B cell (primary cell): ENCODE measurements at regions not wholly inside any gene's neighbourhood (a gene's known extent, or its start where the extent isn't known, plus 50 kb on each side); places are given as distances from the start of the nearest gene placed in this dataset.

Source experiments
- ATAC-seq: fragments of 200-7000 bp; cut with Tn5 transposase; one replicate; pipeline ENCODE4 v1.10.0; 2021; ENCODE audit warnings: low read depth, mild to moderate bottlenecking, moderate number of reproducible peaks, moderate library complexity
- CTCF ChIA-PET: fragments of 350-600 bp; sonication (Branson Sonifier 250); formaldehyde crosslinking; loops from one replicate; lab custom pipeline; 2021; ENCODE audit warnings: antibody characterized with exemption, inconsistent platforms; lab: Charles Lee
- POLR2A ChIA-PET: fragments of 350-600 bp; sonication (Branson Sonifier 250); formaldehyde crosslinking; loops from one replicate; lab custom pipeline; 2021; ENCODE audit warnings: antibody characterized with exemption; lab: Charles Lee
- DNase-seq: peaks from one replicate; pipeline ENCODE4 v3.0.0; 2013
- H2AFZ ChIP-seq: 2 replicates; pipeline ENCODE4 v1.6.1; 2012; ENCODE audit warnings: mild to moderate bottlenecking, low read depth, low read length; ENCODE audit not compliant: insufficient read depth, poor library complexity, severe bottlenecking
- H3K27ac ChIP-seq, 2 donors: 1 replicate in 1 of 2; 2 replicates in 1 of 2; pipeline ENCODE4 v1.5.1; 2012 to 2013; ENCODE audit warnings: low read length in 2 of 2, mild to moderate bottlenecking in 2 of 2, moderate library complexity in 1 of 2
- H3K27me3 ChIP-seq, 4 experiments: fragments of 200-600 bp in 1 of 4; sonication (generic) in 1 of 4; replicated peaks in 1 of 4; 1 replicate in 2 of 4; 2 replicates in 2 of 4; pipeline versions ENCODE4 v1.6.1 to v1.7.0; 2013 to 2016; ENCODE audit warnings: low read length in 3 of 4, mild to moderate bottlenecking in 2 of 4, mixed read lengths in 1 of 4, moderate library complexity in 1 of 4; ENCODE audit not compliant: insufficient read depth in 4 of 4, control insufficient read depth in 3 of 4; ENCODE audit errors: control extremely low read depth in 1 of 4
- H3K36me3 ChIP-seq, 2 experiments: replicated peaks in 1 of 2; 1 replicate in 1 of 2; 2 replicates in 1 of 2; pipeline versions ENCODE4 v1.6.1 to v1.7.1; 2013; ENCODE audit warnings: low read length in 1 of 2; ENCODE audit not compliant: insufficient read depth in 2 of 2, control insufficient read depth in 1 of 2; ENCODE audit errors: control extremely low read depth in 1 of 2, extremely low read depth in 1 of 2
- H3K4me1 ChIP-seq, 2 donors: fragments of 200-600 bp in 1 of 2; sonication (generic) in 1 of 2; 1 replicate in 1 of 2; 2 replicates in 1 of 2; pipeline versions ENCODE4 v1.5.1 to v1.6.1; 2013 to 2017; ENCODE audit warnings: low read length in 2 of 2; ENCODE audit not compliant: control insufficient read depth in 2 of 2, insufficient read depth in 2 of 2
- H3K4me2 ChIP-seq: replicated peaks from 2 replicates; pipeline ENCODE3; 2012; ENCODE audit warnings: mild to moderate bottlenecking, low read depth, low read length; ENCODE audit not compliant: poor library complexity, severe bottlenecking
- H3K4me3 ChIP-seq, 5 experiments: fragments of 200-600 bp in 1 of 5; sonication (generic) in 1 of 5; 1 replicate in 3 of 5; 2 replicates in 2 of 5; pipeline versions ENCODE4 v1.5.1 to v1.7.0; 2011 to 2016; ENCODE audit warnings: low read length in 4 of 5, mild to moderate bottlenecking in 4 of 5, low read depth in 2 of 5, control low read depth in 1 of 5, moderate library complexity in 1 of 5; ENCODE audit not compliant: insufficient read depth in 1 of 5; ENCODE audit errors: control extremely low read depth in 1 of 5, extremely low read depth in 1 of 5
- H3K79me2 ChIP-seq: fragments of 200-600 bp; sonication (generic); one replicate; pipeline ENCODE4 v1.6.0; 2016; ENCODE audit warnings: low read length; ENCODE audit not compliant: control insufficient read depth, insufficient read depth
- H3K9ac ChIP-seq: fragments of 200-600 bp; sonication (generic); 2 replicates; pipeline ENCODE4 v1.6.1; 2017; ENCODE audit warnings: mild to moderate bottlenecking, low read length, moderate library complexity
- H3K9me3 ChIP-seq, 3 donors: one replicate each; pipeline versions ENCODE4 v1.6.1 to v1.7.1; 2013; ENCODE audit warnings: low read length in 2 of 3; ENCODE audit not compliant: control insufficient read depth in 2 of 3, insufficient read depth in 1 of 3; ENCODE audit errors: control extremely low read depth in 1 of 3
- H4K20me1 ChIP-seq: 2 replicates; pipeline ENCODE4 v1.6.0; 2012; ENCODE audit warnings: mild to moderate bottlenecking, low read length; ENCODE audit not compliant: insufficient read depth, control insufficient read depth, poor library complexity, severe bottlenecking
- H3K27ac Mint-ChIP-seq: one replicate; pipeline ENCODE4 v1.8.0; 2021; ENCODE audit warnings: mixed read lengths
- H3K27me3 Mint-ChIP-seq: one replicate; pipeline ENCODE4 v1.8.0; 2021; ENCODE audit warnings: mixed read lengths
- H3K4me1 Mint-ChIP-seq: one replicate; pipeline ENCODE4 v1.8.0; 2021; ENCODE audit warnings: mixed read lengths
- H3K4me3 Mint-ChIP-seq: one replicate; pipeline ENCODE4 v1.8.0; 2021; ENCODE audit warnings: mixed read lengths
- H3K9me3 Mint-ChIP-seq: one replicate; pipeline ENCODE4 v1.8.0; 2022; ENCODE audit warnings: mixed read lengths; ENCODE audit not compliant: insufficient read depth
- EZH2 ChIP-seq: IDR thresholded peaks from 2 replicates; pipeline ENCODE4 v1.6.1; 2012; ENCODE audit warnings: borderline replicate concordance, low read depth, mild to moderate bottlenecking, moderate library complexity, low read length; ENCODE audit not compliant: insufficient read depth, poor library complexity, severe bottlenecking
- WGBS: methylation state at CpG from one replicate; pipeline ENCODE4 v1.1.5; 2013; ENCODE audit warnings: missing lambda C conversion rate; ENCODE audit not compliant: insufficient coverage; 5-methylcytosine and 5-hydroxymethylcytosine counted together
- intact Hi-C: fragments of 100-400 bp; cut with micrococcal nuclease; formaldehyde crosslinking; loops from one replicate; pipeline ENCODE4 v1.10.0; 2022
- TF ChIP-seq, protein P1 (sequence below): fragments of 200-600 bp; IDR thresholded peaks from one replicate; pipeline ENCODE4 v1.8.0; 2022; ENCODE audit warnings: antibody characterized with exemption, mild to moderate bottlenecking

DNA sequence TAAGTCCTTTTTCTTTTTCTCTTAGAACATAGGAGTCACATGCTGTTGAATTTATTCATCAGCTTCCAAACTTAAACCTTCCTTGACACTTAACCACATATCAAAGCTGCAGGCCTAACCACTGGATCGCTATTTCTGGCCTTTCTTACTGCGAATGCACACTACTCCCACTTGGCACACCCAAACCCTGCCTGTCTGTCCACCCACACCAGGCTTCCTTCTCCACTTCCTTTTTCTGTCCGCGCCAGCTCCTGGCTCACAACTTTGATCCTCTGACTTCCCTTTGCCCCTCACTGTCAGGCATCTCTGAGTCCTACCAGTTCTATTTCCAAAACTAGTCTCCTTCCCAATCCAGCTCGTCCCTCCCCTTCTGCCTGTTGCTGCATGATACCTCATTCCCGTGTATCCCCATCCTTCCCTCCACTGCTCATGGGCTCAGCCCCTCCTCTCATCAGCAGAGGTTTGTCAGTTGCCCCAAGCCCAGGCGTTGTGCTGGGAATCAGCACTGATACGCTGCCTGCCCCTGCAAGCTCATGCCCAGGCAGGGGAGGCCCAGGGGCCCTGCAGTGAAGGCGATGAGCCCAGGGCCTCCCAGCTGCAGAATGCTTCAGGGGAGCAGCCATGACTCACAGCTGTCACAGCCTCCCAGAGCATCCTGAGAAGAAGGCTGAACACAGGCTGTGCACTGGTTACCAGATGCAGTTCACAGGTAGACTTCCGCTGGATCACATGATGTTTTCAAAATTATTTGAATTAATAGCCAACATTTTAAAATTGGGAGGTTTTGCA lies 179.8 kb downstream of the KATNIP start:
- H3K27me3 Mint-ChIP-seq, result no peaks in the 10 kb centered on the region
- WGBS, result 38% methylated on average over 9 of the region's 10 CpGs
- H3K4me3 Mint-ChIP-seq, result no peak overlapping the region
- Histone ChIP-seq H3K79me2 (no peaks in the 10 kb centered on the region), H3K9ac (no peak overlapping the region), H3K4me2 (no peak overlapping the region), H3K9me3 (no peaks in the 10 kb centered on the region), H3K36me3 (peaks cover 0 to 3% of the 10 kb centered on the region in 2 experiments), H3K27ac (no peak overlapping the region), H3K4me3 (no peak overlapping the region), H4K20me1 (no peaks in the 10 kb centered on the region), H2AFZ (no peak overlapping the region), H3K4me1 (no peaks in the 10 kb centered on the region), H3K27me3 (no peaks in the 10 kb centered on the region)
- H3K9me3 Mint-ChIP-seq, result no peaks in the 10 kb centered on the region
- no peak for TF ChIP-seq EZH2
- TF ChIP-seq, protein P1, sequence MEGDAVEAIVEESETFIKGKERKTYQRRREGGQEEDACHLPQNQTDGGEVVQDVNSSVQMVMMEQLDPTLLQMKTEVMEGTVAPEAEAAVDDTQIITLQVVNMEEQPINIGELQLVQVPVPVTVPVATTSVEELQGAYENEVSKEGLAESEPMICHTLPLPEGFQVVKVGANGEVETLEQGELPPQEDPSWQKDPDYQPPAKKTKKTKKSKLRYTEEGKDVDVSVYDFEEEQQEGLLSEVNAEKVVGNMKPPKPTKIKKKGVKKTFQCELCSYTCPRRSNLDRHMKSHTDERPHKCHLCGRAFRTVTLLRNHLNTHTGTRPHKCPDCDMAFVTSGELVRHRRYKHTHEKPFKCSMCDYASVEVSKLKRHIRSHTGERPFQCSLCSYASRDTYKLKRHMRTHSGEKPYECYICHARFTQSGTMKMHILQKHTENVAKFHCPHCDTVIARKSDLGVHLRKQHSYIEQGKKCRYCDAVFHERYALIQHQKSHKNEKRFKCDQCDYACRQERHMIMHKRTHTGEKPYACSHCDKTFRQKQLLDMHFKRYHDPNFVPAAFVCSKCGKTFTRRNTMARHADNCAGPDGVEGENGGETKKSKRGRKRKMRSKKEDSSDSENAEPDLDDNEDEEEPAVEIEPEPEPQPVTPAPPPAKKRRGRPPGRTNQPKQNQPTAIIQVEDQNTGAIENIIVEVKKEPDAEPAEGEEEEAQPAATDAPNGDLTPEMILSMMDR, result no peak
- no peak for DNase-seq
- POLR2A ChIA-PET, result no interaction called here
- H3K4me1 Mint-ChIP-seq, result no peaks in the 10 kb centered on the region
- intact Hi-C loops, result no loop called here
- CTCF ChIA-PET, result no interaction called here
- ATAC-seq, result no peak
- H3K27ac Mint-ChIP-seq, result no peak overlapping the region

DNA sequence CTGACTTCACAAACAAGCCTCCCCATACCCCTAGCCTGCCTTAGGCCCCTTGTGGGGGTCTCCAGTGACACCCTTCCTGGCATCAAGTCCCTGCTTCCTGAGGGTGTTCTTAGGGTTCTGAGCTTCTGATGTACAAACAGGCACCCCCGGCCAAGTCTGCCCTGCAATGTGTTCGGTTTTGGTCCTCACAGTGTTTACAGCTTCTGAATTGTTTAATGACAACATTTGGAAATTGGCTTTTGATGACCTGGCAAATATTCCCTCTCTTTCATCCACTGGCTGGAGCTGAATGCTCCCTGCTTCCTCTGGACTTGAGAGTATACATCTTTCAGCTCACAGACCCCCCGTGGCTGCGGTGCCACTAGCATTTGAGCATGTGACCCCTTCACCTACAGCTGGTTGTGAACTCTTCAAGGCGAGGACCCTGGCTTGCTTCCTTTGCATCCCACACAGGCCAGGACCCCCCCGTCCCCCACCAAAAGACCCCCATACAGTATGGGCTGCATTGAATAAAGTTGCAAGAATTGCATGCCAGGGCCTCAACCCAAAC lies 180.8 kb downstream of the KATNIP start:
- Mint-ChIP-seq H3K9me3 (no peaks in the 10 kb centered on the region), H3K27ac (no peak overlapping the region), H3K4me1 (no peaks in the 10 kb centered on the region), H3K4me3 (no peak overlapping the region), H3K27me3 (no peaks in the 10 kb centered on the region)
- Histone ChIP-seq H3K27ac (no peak overlapping the region), H3K4me2 (no peak overlapping the region), H3K79me2 (no peaks in the 10 kb centered on the region), H3K9ac (no peak overlapping the region), H2AFZ (no peak overlapping the region), H4K20me1 (no peaks in the 10 kb centered on the region), H3K27me3 (no peaks in the 10 kb centered on the region), H3K4me1 (no peaks in the 10 kb centered on the region), H3K9me3 (no peaks in the 10 kb centered on the region), H3K36me3 (peaks cover 2 to 3% of the 10 kb centered on the region in 2 experiments), H3K4me3 (no peak overlapping the region)
- TF ChIP-seq, protein P1, result no peak
- TF ChIP-seq EZH2, result no peak
- ChIA-PET POLR2A (no interaction called here), CTCF (no interaction called here)
- no peak for ATAC-seq
- 80% methylated on average over 3 of the region's 6 CpGs for WGBS
- intact Hi-C loops, result no loop called here
- no peak for DNase-seq
